Stomach (tissue), 4 donors: ENCODE measurements at regions not wholly inside any gene's neighbourhood (a gene's known extent, or its start where the extent isn't known, plus 50 kb on each side); places are given as distances from the start of the nearest gene placed in this dataset.

Source experiments
- CTCF ChIP-seq, 7 experiments: fragments of 450-650 bp in 4 of 7; fragments of 200-600 bp in 3 of 7; sonication (generic) in 3 of 7; IDR thresholded peaks; one replicate each; pipeline ENCODE4 v1.5.1; 2016 to 2019; ENCODE audit warnings: antibody characterized with exemption in 7 of 7, control low read depth in 2 of 7, mild to moderate bottlenecking in 1 of 7
- POLR2A ChIP-seq, 4 donors: fragments of 450-650 bp; IDR thresholded peaks; one replicate each; pipeline ENCODE4 v1.6.1; 2016; ENCODE audit warnings: antibody characterized with exemption in 4 of 4, control low read depth in 2 of 4, mild to moderate bottlenecking in 1 of 4, moderate library complexity in 1 of 4

GRCh38 chr3:18477620-18478019 lies 52.5 kb upstream of the SATB1 start:
- TF ChIP-seq POLR2A (IDR thresholded peaks at IDR 0.05) (no peak), CTCF (IDR thresholded peaks at IDR 0.05) (no peak)
